ENCODE measurements at regions not wholly inside any gene's neighbourhood (a gene's known extent, or its start where the extent isn't known, plus 50 kb on each side); places are given as distances from the start of the nearest gene placed in this dataset.

DNA sequence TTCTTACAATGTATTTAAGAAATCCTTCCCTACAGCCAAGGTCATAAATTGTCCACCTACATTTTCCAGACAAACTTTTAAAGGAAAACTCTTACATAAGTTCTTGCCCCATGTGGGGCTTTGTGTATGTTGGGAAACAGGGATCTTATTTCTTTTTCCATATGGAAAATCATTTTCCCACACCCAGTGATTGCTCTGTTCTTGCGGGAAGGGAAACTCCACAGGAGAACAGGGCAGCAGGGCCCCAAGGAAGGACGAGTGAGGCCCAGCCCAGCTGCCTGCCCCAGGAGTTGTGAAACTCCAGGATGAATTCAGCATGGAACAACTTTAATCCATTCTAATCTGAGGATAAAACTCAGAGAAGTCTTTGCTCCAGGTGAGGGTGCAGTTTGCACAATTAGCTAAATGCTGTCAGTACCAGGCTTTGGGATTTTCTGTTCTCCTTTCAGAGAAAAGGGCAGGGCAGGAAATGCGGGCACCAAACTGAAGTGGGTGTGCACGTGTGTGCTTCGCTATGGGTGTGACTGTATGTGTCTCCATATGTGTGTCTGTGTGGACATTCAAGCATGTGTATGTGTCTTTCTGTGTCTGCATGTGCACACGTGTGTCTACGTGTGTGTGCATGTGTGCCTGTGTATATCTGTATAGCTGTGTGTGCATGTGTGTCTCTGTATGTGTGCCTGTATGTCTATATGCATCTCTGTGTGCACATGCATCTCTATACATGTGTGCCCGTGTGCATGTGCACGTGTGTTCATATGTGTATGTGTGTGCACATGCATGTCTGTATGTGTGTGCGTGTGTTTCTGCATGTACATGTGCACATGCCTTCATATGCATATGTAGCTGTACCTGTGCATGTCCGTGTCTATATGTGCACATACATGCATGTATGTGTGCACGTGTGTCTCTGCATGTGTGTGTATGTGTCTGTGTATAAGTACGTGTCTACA is 102.0 kb upstream of the FAM20C start:
- TF ChIP-seq EZH2 (IDR thresholded peaks at IDR 0.05; ENCODE audit: insufficient read depth, low read length) = no peak
- TF ChIP-seq, protein P1, sequence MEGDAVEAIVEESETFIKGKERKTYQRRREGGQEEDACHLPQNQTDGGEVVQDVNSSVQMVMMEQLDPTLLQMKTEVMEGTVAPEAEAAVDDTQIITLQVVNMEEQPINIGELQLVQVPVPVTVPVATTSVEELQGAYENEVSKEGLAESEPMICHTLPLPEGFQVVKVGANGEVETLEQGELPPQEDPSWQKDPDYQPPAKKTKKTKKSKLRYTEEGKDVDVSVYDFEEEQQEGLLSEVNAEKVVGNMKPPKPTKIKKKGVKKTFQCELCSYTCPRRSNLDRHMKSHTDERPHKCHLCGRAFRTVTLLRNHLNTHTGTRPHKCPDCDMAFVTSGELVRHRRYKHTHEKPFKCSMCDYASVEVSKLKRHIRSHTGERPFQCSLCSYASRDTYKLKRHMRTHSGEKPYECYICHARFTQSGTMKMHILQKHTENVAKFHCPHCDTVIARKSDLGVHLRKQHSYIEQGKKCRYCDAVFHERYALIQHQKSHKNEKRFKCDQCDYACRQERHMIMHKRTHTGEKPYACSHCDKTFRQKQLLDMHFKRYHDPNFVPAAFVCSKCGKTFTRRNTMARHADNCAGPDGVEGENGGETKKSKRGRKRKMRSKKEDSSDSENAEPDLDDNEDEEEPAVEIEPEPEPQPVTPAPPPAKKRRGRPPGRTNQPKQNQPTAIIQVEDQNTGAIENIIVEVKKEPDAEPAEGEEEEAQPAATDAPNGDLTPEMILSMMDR (IDR thresholded peaks at IDR 0.05; ENCODE audit: insufficient read depth, low read depth, low read length) = no peak
